Gastrocnemius medialis (tissue), 4 donors: ENCODE measurements at regions not wholly inside any gene's neighbourhood (a gene's known extent, or its start where the extent isn't known, plus 50 kb on each side); places are given as distances from the start of the nearest gene placed in this dataset.

ENCODE experiments used
- ATAC-seq, 2 donors: fragments of 150-250 bp; one replicate each; pipeline ENCODE4 v1.9.1; 2016
- DNase-seq, 2 donors: peaks; one replicate each; pipeline ENCODE4 v3.0.0-alpha.2; 2019
- H3K27ac ChIP-seq, 4 donors: fragments of 200-600 bp; sonication (generic); 1 replicate in 1 of 4; 2 replicates in 3 of 4; pipeline ENCODE4 v1.5.1; 2016 to 2018; ENCODE audit warnings: mild to moderate bottlenecking in 2 of 4, moderate library complexity in 1 of 4
- H3K27me3 ChIP-seq, 3 donors: fragments of 200-600 bp; sonication (generic) in 2 of 3; 1 replicate in 1 of 3; 2 replicates in 2 of 3; pipeline versions ENCODE4 v1.5.1 to v1.6.0; 2016 to 2019; ENCODE audit warnings: mild to moderate bottlenecking in 1 of 3, moderate library complexity in 1 of 3
- H3K36me3 ChIP-seq, 2 donors: fragments of 200-600 bp; sonication (generic) in 1 of 2; one replicate each; pipeline ENCODE4 v1.5.1; 2017 to 2018
- H3K4me1 ChIP-seq, 2 donors: fragments of 200-600 bp; sonication (generic) in 1 of 2; one replicate each; pipeline ENCODE4 v1.5.1; 2016 to 2017; ENCODE audit warnings: mild to moderate bottlenecking in 2 of 2
- H3K4me3 ChIP-seq, 4 donors: fragments of 200-600 bp; sonication (generic) in 3 of 4; 1 replicate in 1 of 4; 2 replicates in 3 of 4; pipeline ENCODE4 v1.5.1; 2016 to 2019; ENCODE audit warnings: mild to moderate bottlenecking in 2 of 4
- H3K9me3 ChIP-seq, 3 donors: fragments of 200-600 bp; sonication (generic) in 2 of 3; 1 replicate in 1 of 3; 2 replicates in 2 of 3; pipeline ENCODE4 v1.5.1; 2016 to 2019
- POLR2A ChIP-seq, 2 donors: fragments of 450-650 bp; IDR thresholded peaks; one replicate each; pipeline ENCODE4 v1.6.1; 2017; ENCODE audit warnings: antibody characterized with exemption in 2 of 2, mild to moderate bottlenecking in 2 of 2, moderate library complexity in 2 of 2
- in situ Hi-C, 4 donors: fragments of 200-750 bp; cut with MboI; loops; one replicate each; pipeline versions ENCODE4 v1.15.0 to v1.8.0; 2017; ENCODE audit warnings: low sequenced_read_pairs in 4 of 4
- intact Hi-C: fragments of 100-400 bp; cut with DNase I; formaldehyde crosslinking; loops from one replicate; pipeline ENCODE4 v1.15.1; 2023; ENCODE audit warnings: low total_unique reads
- TF ChIP-seq, protein P1 (sequence below), 5 experiments: fragments of 450-650 bp in 3 of 5; fragments of 200-600 bp in 2 of 5; sonication (generic) in 2 of 5; IDR thresholded peaks in 4 of 5; conservative IDR thresholded peaks in 1 of 5; 1 replicate in 4 of 5; 2 replicates in 1 of 5; pipeline ENCODE4 v1.5.1; 2016 to 2019; ENCODE audit warnings: antibody characterized with exemption in 5 of 5, mild to moderate bottlenecking in 3 of 5, moderate library complexity in 3 of 5

DNA sequence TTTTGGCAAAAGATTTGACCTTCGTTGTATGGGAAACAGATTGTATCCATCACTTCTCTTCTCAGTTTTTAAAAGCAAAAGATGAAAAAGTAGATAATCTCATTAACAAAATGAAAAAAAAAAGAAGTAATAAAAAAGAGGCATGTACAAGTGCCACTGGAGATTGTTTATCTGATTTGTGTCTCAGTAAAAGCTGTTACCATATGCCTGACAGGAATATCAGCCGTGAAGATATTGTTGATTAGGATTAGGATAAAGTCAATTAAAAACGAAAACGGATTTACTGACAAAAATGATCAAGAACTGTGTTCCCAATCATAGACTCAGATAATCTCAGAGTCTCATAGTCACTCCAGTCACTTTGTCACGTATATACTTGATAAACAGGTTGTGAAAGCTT lies 842.1 kb upstream of the SLC10A2 start:
- TF ChIP-seq, protein P1, sequence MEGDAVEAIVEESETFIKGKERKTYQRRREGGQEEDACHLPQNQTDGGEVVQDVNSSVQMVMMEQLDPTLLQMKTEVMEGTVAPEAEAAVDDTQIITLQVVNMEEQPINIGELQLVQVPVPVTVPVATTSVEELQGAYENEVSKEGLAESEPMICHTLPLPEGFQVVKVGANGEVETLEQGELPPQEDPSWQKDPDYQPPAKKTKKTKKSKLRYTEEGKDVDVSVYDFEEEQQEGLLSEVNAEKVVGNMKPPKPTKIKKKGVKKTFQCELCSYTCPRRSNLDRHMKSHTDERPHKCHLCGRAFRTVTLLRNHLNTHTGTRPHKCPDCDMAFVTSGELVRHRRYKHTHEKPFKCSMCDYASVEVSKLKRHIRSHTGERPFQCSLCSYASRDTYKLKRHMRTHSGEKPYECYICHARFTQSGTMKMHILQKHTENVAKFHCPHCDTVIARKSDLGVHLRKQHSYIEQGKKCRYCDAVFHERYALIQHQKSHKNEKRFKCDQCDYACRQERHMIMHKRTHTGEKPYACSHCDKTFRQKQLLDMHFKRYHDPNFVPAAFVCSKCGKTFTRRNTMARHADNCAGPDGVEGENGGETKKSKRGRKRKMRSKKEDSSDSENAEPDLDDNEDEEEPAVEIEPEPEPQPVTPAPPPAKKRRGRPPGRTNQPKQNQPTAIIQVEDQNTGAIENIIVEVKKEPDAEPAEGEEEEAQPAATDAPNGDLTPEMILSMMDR (IDR thresholded peaks at IDR 0.05 in 4 of 5, conservative IDR thresholded peaks at IDR 0.05 in 1 of 5), result no peak
- no peak for TF ChIP-seq POLR2A (IDR thresholded peaks at IDR 0.05)
- intact Hi-C loops, result no loop called here
- no peaks in the 10 kb centered on the region for H3K9me3 ChIP-seq
- in situ Hi-C loops, result no loop called here
- H3K27ac ChIP-seq, result no peak overlapping the region
- H3K27me3 ChIP-seq, result no peaks in the 10 kb centered on the region
- no peak for ATAC-seq
- DNase-seq, result no peak
- H3K4me1 ChIP-seq, result no peaks in the 10 kb centered on the region
- no peaks in the 10 kb centered on the region for H3K36me3 ChIP-seq
- no peak overlapping the region for H3K4me3 ChIP-seq

DNA sequence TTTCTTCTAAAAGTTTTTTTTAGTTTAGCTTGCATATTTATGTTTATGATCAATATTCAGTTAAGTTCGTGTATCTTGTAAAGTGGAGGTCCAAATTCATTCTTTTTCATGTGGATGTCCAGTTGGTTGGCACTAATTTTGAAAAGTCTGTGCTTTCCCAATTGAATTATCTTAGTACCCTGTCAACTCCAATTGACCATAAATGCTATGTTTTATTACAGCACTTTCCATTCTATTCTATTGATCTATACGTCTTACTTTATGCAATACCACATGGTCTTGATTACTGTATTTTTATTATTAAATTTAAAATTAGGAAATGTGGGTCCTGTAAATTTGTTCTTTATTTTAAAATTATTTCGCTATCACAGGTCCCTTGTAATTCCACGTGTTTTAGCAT lies 837.6 kb upstream of the SLC10A2 start:
- in situ Hi-C loops (no loop called here), intact Hi-C loops (no loop called here)
- Histone ChIP-seq H3K27me3 (no peaks in the 10 kb centered on the region), H3K4me3 (no peak overlapping the region), H3K4me1 (no peaks in the 10 kb centered on the region), H3K36me3 (no peaks in the 10 kb centered on the region), H3K27ac (no peak overlapping the region), H3K9me3 (no peaks in the 10 kb centered on the region)
- TF ChIP-seq, protein P1 (IDR thresholded peaks at IDR 0.05 in 4 of 5, conservative IDR thresholded peaks at IDR 0.05 in 1 of 5), result no peak
- no peak for TF ChIP-seq POLR2A (IDR thresholded peaks at IDR 0.05)
- no peak for ATAC-seq
- DNase-seq, result no peak

DNA sequence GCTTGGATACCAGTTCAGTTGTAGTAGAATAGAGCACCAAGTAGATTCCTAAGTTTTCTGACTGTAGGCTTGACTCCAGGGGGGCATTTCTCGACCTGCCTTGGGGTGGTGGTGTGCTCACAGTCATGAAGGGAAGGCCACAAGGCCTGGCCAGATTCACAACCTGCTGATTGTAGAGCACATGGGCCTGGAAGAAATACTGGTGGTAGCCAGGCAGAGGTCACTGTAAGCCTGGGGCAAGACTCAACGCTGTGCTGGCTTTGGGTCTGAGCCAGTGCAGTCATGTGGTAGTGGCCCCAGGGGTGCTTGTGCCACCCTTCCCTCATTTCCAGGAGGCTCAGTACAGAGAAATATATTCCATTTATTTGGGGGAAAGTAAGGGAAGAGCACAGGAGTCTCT lies 832.3 kb upstream of the SLC10A2 start:
- TF ChIP-seq, protein P1 (IDR thresholded peaks at IDR 0.05 in 4 of 5, conservative IDR thresholded peaks at IDR 0.05 in 1 of 5), result no peak
- TF ChIP-seq POLR2A (IDR thresholded peaks at IDR 0.05), result no peak
- Histone ChIP-seq H3K36me3 (no peaks in the 10 kb centered on the region), H3K4me3 (no peak overlapping the region), H3K27ac (no peak overlapping the region), H3K27me3 (no peaks in the 10 kb centered on the region), H3K9me3 (no peaks in the 10 kb centered on the region), H3K4me1 (no peaks in the 10 kb centered on the region)
- intact Hi-C loops, result no loop called here
- no peak for ATAC-seq
- DNase-seq, result no peak
- in situ Hi-C loops, result no loop called here

DNA sequence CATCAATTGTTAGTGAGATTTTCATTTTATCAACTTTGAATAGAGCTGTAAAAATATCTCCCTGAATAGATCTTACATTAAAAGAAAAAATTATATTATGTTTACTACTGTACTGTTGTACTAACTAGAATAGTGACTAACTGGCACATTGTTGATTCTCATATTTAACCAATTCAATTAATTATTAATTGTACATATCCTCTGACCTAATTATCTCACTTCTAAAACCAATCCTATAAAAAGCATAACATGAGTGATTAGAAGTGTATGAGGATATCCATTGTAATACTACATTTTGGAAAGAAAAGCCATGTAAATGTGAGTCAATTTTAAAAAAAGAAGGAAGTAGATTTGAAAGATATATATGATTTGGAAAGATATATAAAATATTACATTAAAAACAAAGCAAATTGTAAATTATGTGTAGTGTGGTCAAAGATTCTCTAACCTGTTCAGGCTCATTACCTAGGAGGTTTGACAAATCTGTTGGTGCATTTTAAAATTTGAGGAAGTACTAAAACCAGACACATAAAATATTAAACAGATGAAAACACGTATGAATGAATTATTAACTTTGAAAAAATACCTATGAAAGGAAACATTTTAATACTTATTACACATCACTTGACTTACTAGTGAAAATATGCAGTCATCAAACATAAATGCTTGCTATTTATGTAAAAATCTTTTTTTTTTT lies 829.8 kb upstream of the SLC10A2 start:
- Histone ChIP-seq H3K4me1 (no peaks in the 10 kb centered on the region), H3K4me3 (no peak overlapping the region), H3K36me3 (no peaks in the 10 kb centered on the region), H3K27me3 (no peaks in the 10 kb centered on the region), H3K27ac (no peak overlapping the region), H3K9me3 (no peaks in the 10 kb centered on the region)
- no peak for ATAC-seq
- no peak for DNase-seq
- in situ Hi-C loops, result no loop called here
- intact Hi-C loops, result no loop called here
- TF ChIP-seq, protein P1 (IDR thresholded peaks at IDR 0.05 in 4 of 5, conservative IDR thresholded peaks at IDR 0.05 in 1 of 5), result no peak
- no peak for TF ChIP-seq POLR2A (IDR thresholded peaks at IDR 0.05)

DNA sequence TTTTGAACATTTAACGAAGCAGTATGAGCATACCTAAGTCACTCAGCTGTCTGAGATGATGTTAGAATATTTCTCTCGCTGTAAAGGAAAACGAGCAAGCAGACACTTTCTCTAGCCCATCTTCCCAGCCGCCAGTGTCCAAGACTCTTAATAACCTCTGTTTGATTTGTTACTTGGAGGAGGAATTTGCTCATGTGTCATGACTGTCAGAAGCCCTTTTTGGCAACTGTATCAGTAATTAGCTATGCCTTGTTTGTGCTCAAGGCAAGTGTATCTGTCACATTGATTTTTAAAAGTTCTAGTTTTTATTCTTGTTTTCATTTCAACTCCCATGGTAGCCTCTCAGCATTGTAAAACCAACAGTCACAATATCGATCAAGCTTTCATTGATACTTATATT lies 828.4 kb upstream of the SLC10A2 start:
- Histone ChIP-seq H3K9me3 (no peaks in the 10 kb centered on the region), H3K36me3 (no peaks in the 10 kb centered on the region), H3K27me3 (no peaks in the 10 kb centered on the region), H3K4me1 (no peaks in the 10 kb centered on the region), H3K4me3 (no peak overlapping the region), H3K27ac (no peak overlapping the region)
- no peak for ATAC-seq
- in situ Hi-C loops (no loop called here), intact Hi-C loops (no loop called here)
- DNase-seq, result no peak
- TF ChIP-seq POLR2A (IDR thresholded peaks at IDR 0.05), result no peak
